GM23248 (cell line): ENCODE measurements at regions not wholly inside any gene's neighbourhood (a gene's known extent, or its start where the extent isn't known, plus 50 kb on each side); places are given as distances from the start of the nearest gene placed in this dataset.
"Not testable (repeated sequence)": the region's sequence is repeated elsewhere in the genome, so short reads cannot be mapped to it uniquely, and the experiment has no call there.

Experiments
- DNase-seq: peaks from one replicate; pipeline ENCODE4 v3.0.0-alpha.2; 2015
- H2AFZ ChIP-seq: fragments of 200-600 bp; sonication (generic); 2 replicates; pipeline ENCODE4 v1.6.1; 2016; ENCODE audit warnings: antibody characterized with exemption
- H3F3A ChIP-seq: fragments of 200-600 bp; sonication (generic); 2 replicates; pipeline ENCODE4 v1.6.1; 2016; ENCODE audit warnings: mild to moderate bottlenecking, antibody characterized with exemption, mixed run types; ENCODE audit not compliant: insufficient read depth
- H3K27ac ChIP-seq: fragments of 200-600 bp; sonication (generic); 2 replicates; pipeline ENCODE4 v1.5.1; 2016; ENCODE audit warnings: mild to moderate bottlenecking
- H3K27me3 ChIP-seq: fragments of 200-600 bp; sonication (generic); replicated peaks from 2 replicates; pipeline ENCODE4 v1.6.1; 2016; ENCODE audit warnings: mild to moderate bottlenecking; ENCODE audit not compliant: insufficient read depth
- H3K36me3 ChIP-seq: fragments of 200-600 bp; sonication (generic); 2 replicates; pipeline ENCODE4 v1.6.1; 2016; ENCODE audit warnings: low read depth, mild to moderate bottlenecking
- H3K4me1 ChIP-seq: fragments of 200-600 bp; sonication (generic); 2 replicates; pipeline ENCODE4 v1.6.1; 2016; ENCODE audit warnings: mild to moderate bottlenecking; ENCODE audit not compliant: insufficient read depth
- H3K4me2 ChIP-seq: fragments of 200-600 bp; sonication (generic); one replicate; pipeline ENCODE4 v1.6.1; 2016; ENCODE audit warnings: mild to moderate bottlenecking; ENCODE audit not compliant: unreplicated experiment
- H3K4me3 ChIP-seq: fragments of 200-600 bp; sonication (generic); 2 replicates; pipeline ENCODE4 v1.5.1; 2016; ENCODE audit warnings: mild to moderate bottlenecking
- H3K79me2 ChIP-seq: fragments of 200-600 bp; sonication (generic); 2 replicates; pipeline ENCODE4 v1.6.1; 2016; ENCODE audit warnings: mild to moderate bottlenecking; ENCODE audit not compliant: insufficient read depth
- H3K9ac ChIP-seq: fragments of 200-600 bp; sonication (generic); 2 replicates; pipeline ENCODE4 v1.6.1; 2016; ENCODE audit warnings: mild to moderate bottlenecking
- H3K9me2 ChIP-seq: fragments of 200-600 bp; sonication (generic); 2 replicates; pipeline ENCODE4 v1.6.1; 2016; ENCODE audit warnings: mixed run types, mild to moderate bottlenecking, moderate library complexity; ENCODE audit not compliant: insufficient read depth
- H3K9me3 ChIP-seq: fragments of 200-600 bp; sonication (generic); one replicate; pipeline ENCODE4 v1.6.1; 2017; ENCODE audit warnings: low read depth
- H4K20me1 ChIP-seq: fragments of 200-600 bp; sonication (generic); 2 replicates; pipeline ENCODE4 v1.6.0; 2016; ENCODE audit not compliant: insufficient read depth
- EZH2 ChIP-seq: fragments of 200-600 bp; sonication (generic); IDR thresholded peaks from 2 replicates; pipeline ENCODE4 v1.6.1; 2018; ENCODE audit warnings: antibody characterized with exemption, mild to moderate bottlenecking; ENCODE audit not compliant: insufficient read depth, poor library complexity, severe bottlenecking
- EZH2phosphoT487 ChIP-seq: fragments of 200-600 bp; sonication (generic); IDR thresholded peaks from 2 replicates; pipeline ENCODE4 v1.6.1; 2018; ENCODE audit warnings: antibody characterized with exemption, moderate library complexity, mild to moderate bottlenecking, low read depth; ENCODE audit not compliant: insufficient read depth
- WGBS, 2 experiments: methylation state at CpG; one replicate each; pipeline ENCODE4 v1.1.6; 2015 to 2017; ENCODE audit warnings: low lambda C conversion rate in 2 of 2, low coverage in 1 of 2; ENCODE audit errors: missing lambda C conversion rate in 2 of 2; 5-methylcytosine and 5-hydroxymethylcytosine counted together
- in situ Hi-C: fragments of 300-500 bp; cut with MboI; formaldehyde crosslinking; loops from 2 replicates; pipeline ENCODE4 v1.15.0; 2020

- Histone ChIP-seq H3K4me2 (no peak overlapping the region), H2AFZ (no peak overlapping the region), H3K4me3 (no peak overlapping the region), H3K9ac (no peak overlapping the region), H3K36me3 (no peaks in the 10 kb centered on the region), H3K4me1 (no peaks in the 10 kb centered on the region), H3K79me2 (no peaks in the 10 kb centered on the region), H3K9me3 (no peaks in the 10 kb centered on the region), H3K9me2 (no peaks in the 10 kb centered on the region), H3K27ac (no peak overlapping the region), H3F3A (no peaks in the 10 kb centered on the region), H4K20me1 (no peaks in the 10 kb centered on the region), H3K27me3 (no peaks in the 10 kb centered on the region)
- no peak for TF ChIP-seq EZH2
- TF ChIP-seq EZH2phosphoT487 = no peak
- DNase-seq = no peak
- WGBS, 2 experiments = 36 to 41% methylated on average over 7 of the region's 7 CpGs
- in situ Hi-C loops = no loop called here
Observed at GRCh38 chr18:75962036-75962572, 532.9 kb downstream of the ZNF516 start.

GRCh38 chr18:75960356-75960755, 532.9 kb upstream of the SMIM21 start:
- H3K36me3 ChIP-seq, H3K9me2 ChIP-seq, H3K9ac ChIP-seq, in situ Hi-C loops, H3K4me2 ChIP-seq, H3K9me3 ChIP-seq, H2AFZ ChIP-seq, DNase-seq, H3K27me3 ChIP-seq, H3F3A ChIP-seq, H4K20me1 ChIP-seq, H3K4me3 ChIP-seq, H3K79me2 ChIP-seq, H3K4me1 ChIP-seq, H3K27ac ChIP-seq: not testable (repeated sequence)
- 50 to 51% methylated on average over 4 of the region's 4 CpGs for WGBS, 2 experiments

GRCh38 chr18:75959150-75959549, 531.6 kb upstream of the SMIM21 start:
- H3K4me1 ChIP-seq = no peaks in the 10 kb centered on the region
- H3K4me2 ChIP-seq = no peak overlapping the region
- no peak overlapping the region for H2AFZ ChIP-seq
- no peaks in the 10 kb centered on the region for H3K9me2 ChIP-seq
- TF ChIP-seq EZH2phosphoT487 (no peak), EZH2 (no peak)
- no peak overlapping the region for H3K9ac ChIP-seq
- H3K36me3 ChIP-seq = no peaks in the 10 kb centered on the region
- no peaks in the 10 kb centered on the region for H3K79me2 ChIP-seq
- no peaks in the 10 kb centered on the region for H3K27me3 ChIP-seq
- in situ Hi-C loops = no loop called here
- H3F3A ChIP-seq = no peaks in the 10 kb centered on the region
- H3K4me3 ChIP-seq = no peak overlapping the region
- no peak overlapping the region for H3K27ac ChIP-seq
- DNase-seq = no peak
- no peaks in the 10 kb centered on the region for H4K20me1 ChIP-seq
- H3K9me3 ChIP-seq = no peaks in the 10 kb centered on the region

GRCh38 chr18:75958683-75959082, 531.2 kb upstream of the SMIM21 start:
- DNase-seq = no peak
- H3K9me2 ChIP-seq = no peaks in the 10 kb centered on the region
- H3K27ac ChIP-seq = no peak overlapping the region
- TF ChIP-seq EZH2phosphoT487 = no peak
- no peak for TF ChIP-seq EZH2
- H3F3A ChIP-seq = no peaks in the 10 kb centered on the region
- no peak overlapping the region for H3K9ac ChIP-seq
- no peaks in the 10 kb centered on the region for H3K9me3 ChIP-seq
- no peak overlapping the region for H2AFZ ChIP-seq
- 22 to 33% methylated on average over 1 of the region's 1 CpG for WGBS, 2 experiments
- H3K4me1 ChIP-seq = no peaks in the 10 kb centered on the region
- H3K4me3 ChIP-seq = no peak overlapping the region
- no peaks in the 10 kb centered on the region for H3K27me3 ChIP-seq
- in situ Hi-C loops = no loop called here
- H3K79me2 ChIP-seq = no peaks in the 10 kb centered on the region
- no peaks in the 10 kb centered on the region for H3K36me3 ChIP-seq
- no peak overlapping the region for H3K4me2 ChIP-seq
- no peaks in the 10 kb centered on the region for H4K20me1 ChIP-seq

- H3K36me3 ChIP-seq = no peaks in the 10 kb centered on the region
- H3K27ac ChIP-seq = no peak overlapping the region
- no peaks in the 10 kb centered on the region for H3K9me2 ChIP-seq
- H3K4me2 ChIP-seq = no peak overlapping the region
- no peaks in the 10 kb centered on the region for H4K20me1 ChIP-seq
- no peaks in the 10 kb centered on the region for H3K4me1 ChIP-seq
- H2AFZ ChIP-seq = no peak overlapping the region
- H3K27me3 ChIP-seq = no peaks in the 10 kb centered on the region
- H3K9me3 ChIP-seq = peaks cover 4% of the 10 kb centered on the region
- no peak for DNase-seq
- 28 to 34% methylated on average over 5 of the region's 5 CpGs for WGBS, 2 experiments
- no peak overlapping the region for H3K4me3 ChIP-seq
- TF ChIP-seq EZH2 (no peak), EZH2phosphoT487 (no peak)
- no peaks in the 10 kb centered on the region for H3F3A ChIP-seq
- in situ Hi-C loops = no loop called here
- H3K9ac ChIP-seq = no peak overlapping the region
- H3K79me2 ChIP-seq = no peaks in the 10 kb centered on the region
Observed at GRCh38 chr18:75945265-75945933, 517.9 kb upstream of the SMIM21 start.
